HL-60 (cell line): ENCODE measurements at regions not wholly inside any gene's neighbourhood (a gene's known extent, or its start where the extent isn't known, plus 50 kb on each side); places are given as distances from the start of the nearest gene placed in this dataset.

Experiments used
- DNase-seq, 2 experiments: peaks; one replicate each; pipeline ENCODE4 v3.0.0-alpha.2; 2010 to 2020; ENCODE audit warnings: low read depth in 1 of 2, low spot score in 1 of 2
- H3K27ac ChIP-seq: fragments of 250-450 bp; sonication (Bioruptor Pico); replicated peaks from 2 replicates; pipeline ENCODE4 v1.5.1; 2020; ENCODE audit warnings: mild to moderate bottlenecking, moderate library complexity
- H3K27me3 ChIP-seq: fragments of 250-450 bp; sonication (Bioruptor Pico); 2 replicates; pipeline ENCODE4 v1.5.1; 2021; ENCODE audit warnings: mild to moderate bottlenecking, moderate library complexity; ENCODE audit not compliant: insufficient read depth, poor library complexity, severe bottlenecking
- H3K4me3 ChIP-seq: replicated peaks from 2 replicates; pipeline ENCODE4 v1.5.1; 2011; ENCODE audit warnings: mild to moderate bottlenecking, control low read depth, low read length; ENCODE audit not compliant: insufficient read depth
- GABPA ChIP-seq: IDR thresholded peaks from 2 replicates; pipeline ENCODE4 v1.6.1; 2012; ENCODE audit warnings: low read depth
- POLR2AphosphoS5 ChIP-seq: IDR thresholded peaks from 2 replicates; pipeline ENCODE4 v1.6.1; 2012; ENCODE audit warnings: low read depth
- SPI1 ChIP-seq: IDR thresholded peaks from 2 replicates; pipeline ENCODE4 v1.6.1; 2012; ENCODE audit warnings: low read depth, mild to moderate bottlenecking, borderline replicate concordance
- TF ChIP-seq, protein P1 (sequence below): IDR thresholded peaks from one replicate; pipeline ENCODE4 v1.5.1; 2011; ENCODE audit warnings: low read length, control low read depth, inconsistent platforms; ENCODE audit not compliant: insufficient read depth
- TF ChIP-seq, protein P2 (sequence below): IDR thresholded peaks from 2 replicates; pipeline ENCODE4 v1.6.1; 2012; ENCODE audit warnings: low read depth; ENCODE audit not compliant: insufficient replicate concordance

DNA sequence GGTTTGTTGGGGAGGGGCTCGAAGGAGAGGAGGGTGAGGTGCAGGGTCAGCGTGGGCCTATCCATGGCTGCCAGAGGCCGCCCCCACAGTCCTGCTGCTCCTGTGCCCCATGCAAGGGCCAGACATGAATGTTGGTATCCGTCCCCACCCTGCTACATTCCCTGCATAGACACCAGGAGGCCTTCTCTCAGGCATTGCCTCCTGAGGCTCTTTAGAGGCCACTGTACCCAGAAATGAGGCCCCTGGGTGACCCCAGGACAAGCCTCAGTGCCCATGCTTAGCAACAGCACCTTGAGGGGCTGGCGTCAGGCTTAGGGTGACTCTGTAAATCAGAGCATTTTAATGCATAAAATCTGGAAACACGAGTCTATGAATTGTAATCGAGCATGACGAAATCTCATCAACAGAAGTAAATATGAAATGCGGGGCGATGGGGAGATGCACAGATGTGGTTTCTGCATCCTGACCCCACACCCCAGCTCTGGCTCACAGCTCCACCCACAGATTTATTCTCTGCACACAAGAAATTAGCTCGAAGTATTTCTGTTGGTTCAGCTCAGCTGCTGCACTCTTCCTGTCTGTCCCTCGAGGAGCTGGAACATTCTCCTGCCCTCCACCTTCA, 124.0 kb upstream of the CSF3R start:
- no peak for TF ChIP-seq GABPA
- TF ChIP-seq, protein P1, sequence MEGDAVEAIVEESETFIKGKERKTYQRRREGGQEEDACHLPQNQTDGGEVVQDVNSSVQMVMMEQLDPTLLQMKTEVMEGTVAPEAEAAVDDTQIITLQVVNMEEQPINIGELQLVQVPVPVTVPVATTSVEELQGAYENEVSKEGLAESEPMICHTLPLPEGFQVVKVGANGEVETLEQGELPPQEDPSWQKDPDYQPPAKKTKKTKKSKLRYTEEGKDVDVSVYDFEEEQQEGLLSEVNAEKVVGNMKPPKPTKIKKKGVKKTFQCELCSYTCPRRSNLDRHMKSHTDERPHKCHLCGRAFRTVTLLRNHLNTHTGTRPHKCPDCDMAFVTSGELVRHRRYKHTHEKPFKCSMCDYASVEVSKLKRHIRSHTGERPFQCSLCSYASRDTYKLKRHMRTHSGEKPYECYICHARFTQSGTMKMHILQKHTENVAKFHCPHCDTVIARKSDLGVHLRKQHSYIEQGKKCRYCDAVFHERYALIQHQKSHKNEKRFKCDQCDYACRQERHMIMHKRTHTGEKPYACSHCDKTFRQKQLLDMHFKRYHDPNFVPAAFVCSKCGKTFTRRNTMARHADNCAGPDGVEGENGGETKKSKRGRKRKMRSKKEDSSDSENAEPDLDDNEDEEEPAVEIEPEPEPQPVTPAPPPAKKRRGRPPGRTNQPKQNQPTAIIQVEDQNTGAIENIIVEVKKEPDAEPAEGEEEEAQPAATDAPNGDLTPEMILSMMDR, result no peak
- TF ChIP-seq, protein P2, sequence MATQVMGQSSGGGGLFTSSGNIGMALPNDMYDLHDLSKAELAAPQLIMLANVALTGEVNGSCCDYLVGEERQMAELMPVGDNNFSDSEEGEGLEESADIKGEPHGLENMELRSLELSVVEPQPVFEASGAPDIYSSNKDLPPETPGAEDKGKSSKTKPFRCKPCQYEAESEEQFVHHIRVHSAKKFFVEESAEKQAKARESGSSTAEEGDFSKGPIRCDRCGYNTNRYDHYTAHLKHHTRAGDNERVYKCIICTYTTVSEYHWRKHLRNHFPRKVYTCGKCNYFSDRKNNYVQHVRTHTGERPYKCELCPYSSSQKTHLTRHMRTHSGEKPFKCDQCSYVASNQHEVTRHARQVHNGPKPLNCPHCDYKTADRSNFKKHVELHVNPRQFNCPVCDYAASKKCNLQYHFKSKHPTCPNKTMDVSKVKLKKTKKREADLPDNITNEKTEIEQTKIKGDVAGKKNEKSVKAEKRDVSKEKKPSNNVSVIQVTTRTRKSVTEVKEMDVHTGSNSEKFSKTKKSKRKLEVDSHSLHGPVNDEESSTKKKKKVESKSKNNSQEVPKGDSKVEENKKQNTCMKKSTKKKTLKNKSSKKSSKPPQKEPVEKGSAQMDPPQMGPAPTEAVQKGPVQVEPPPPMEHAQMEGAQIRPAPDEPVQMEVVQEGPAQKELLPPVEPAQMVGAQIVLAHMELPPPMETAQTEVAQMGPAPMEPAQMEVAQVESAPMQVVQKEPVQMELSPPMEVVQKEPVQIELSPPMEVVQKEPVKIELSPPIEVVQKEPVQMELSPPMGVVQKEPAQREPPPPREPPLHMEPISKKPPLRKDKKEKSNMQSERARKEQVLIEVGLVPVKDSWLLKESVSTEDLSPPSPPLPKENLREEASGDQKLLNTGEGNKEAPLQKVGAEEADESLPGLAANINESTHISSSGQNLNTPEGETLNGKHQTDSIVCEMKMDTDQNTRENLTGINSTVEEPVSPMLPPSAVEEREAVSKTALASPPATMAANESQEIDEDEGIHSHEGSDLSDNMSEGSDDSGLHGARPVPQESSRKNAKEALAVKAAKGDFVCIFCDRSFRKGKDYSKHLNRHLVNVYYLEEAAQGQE, result no peak
- TF ChIP-seq POLR2AphosphoS5, result no peak
- TF ChIP-seq SPI1, result no peak
- no peak for DNase-seq

DNA sequence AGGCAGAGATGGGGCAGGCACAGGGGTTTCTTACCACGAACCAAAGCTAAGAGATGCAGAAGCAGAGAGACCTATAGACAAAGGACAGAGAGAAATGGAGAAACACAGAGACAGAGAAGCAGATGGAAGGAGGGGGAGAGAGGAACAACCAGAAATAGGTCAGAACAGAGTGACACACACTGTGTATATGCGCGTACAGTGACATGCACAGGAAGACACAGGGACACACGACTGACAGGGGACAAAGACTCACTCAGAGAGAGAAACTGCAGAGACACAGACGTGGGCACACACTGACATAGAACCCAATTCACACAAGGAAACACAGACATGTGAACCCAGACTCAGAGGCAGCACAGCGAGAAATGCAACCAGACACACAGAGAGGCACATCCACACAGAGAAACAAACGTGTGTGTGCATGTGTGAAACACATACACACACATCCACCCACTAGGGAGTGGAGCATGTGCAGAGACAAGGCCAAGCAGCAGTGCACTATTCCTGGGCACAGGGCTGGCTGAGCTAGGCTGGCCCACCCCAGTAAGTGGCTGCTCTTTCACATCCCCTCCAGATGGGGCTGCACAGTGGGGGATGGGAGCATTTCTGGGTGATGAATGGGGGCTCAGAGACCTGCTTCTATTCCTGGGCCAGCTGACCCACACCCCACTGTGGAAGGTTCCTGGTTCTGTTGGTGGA, 123.4 kb upstream of the CSF3R start:
- no peaks in the 10 kb centered on the region for H3K27me3 ChIP-seq
- no peak overlapping the region for H3K4me3 ChIP-seq
- TF ChIP-seq, protein P2, result no peak
- no peak for TF ChIP-seq GABPA
- TF ChIP-seq, protein P1, result no peak
- DNase-seq, result no peak
- H3K27ac ChIP-seq, result no peak overlapping the region

More for the DNA sequence above, 124.0 kb upstream of the CSF3R start:
- H3K4me3 ChIP-seq, result no peak overlapping the region
- no peaks in the 10 kb centered on the region for H3K27me3 ChIP-seq
- H3K27ac ChIP-seq, result no peak overlapping the region

DNA sequence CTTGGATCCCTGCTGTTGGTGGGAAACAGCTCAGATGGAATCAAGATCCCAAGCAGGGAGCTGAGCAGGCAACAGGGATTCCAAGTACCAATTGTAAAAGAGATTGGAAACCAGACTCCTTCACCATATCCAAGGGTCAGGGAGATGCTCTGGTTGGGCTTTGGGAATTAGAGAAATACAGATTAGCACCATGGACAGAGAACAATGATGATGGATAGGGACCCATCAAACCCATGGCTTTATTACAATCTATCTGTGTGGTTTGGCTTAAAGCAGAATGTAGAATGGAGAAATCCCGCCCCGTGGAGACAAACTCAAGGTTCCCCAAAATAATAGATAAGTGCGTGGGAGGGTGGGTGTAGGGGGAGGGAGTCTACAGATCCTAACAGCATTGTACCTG, 120.7 kb upstream of the CSF3R start:
- no peak for DNase-seq
- Histone ChIP-seq H3K4me3 (no peak overlapping the region), H3K27ac (no peak overlapping the region), H3K27me3 (no peaks in the 10 kb centered on the region)
- TF ChIP-seq, protein P2, result peak; percentile 90
- no peak for TF ChIP-seq GABPA
